Islet of Langerhans (tissue), 1 donor: ENCODE measurements at regions not wholly inside any gene's neighbourhood (a gene's known extent, or its start where the extent isn't known, plus 50 kb on each side); places are given as distances from the start of the nearest gene placed in this dataset.

Experiments
- FAIRE-seq: peaks from one replicate; lab custom pipeline; 2011; peaks lifted over from hg19 to GRCh38; lab: Jason Lieb, UNC

GRCh38 chr2:18828296-18828695 lies 238.9 kb upstream of the NT5C1B start:
- FAIRE-seq, result no peak

GRCh38 chr2:18825838-18826237 lies 236.5 kb upstream of the NT5C1B start:
- FAIRE-seq, result no peak

DNA sequence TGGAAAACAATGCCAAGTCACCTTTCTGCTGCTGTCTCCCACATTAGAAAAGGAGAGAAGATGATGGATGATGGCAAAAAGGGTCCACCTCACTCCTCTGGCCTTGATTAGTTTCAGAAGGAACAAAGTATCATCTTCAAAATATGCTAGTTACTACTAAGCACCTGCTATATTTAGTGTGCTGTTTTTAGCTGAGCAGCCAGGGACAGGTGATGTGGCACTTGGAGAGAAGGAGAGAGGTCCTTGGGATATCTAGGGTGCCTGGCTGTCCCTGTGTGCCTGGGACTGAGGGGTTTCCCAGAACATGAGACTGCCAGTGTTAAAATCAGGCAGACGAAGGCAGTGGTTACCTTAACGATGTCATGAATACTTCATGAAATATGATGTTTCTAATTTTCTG lies 235.5 kb upstream of the NT5C1B start:
- FAIRE-seq, result no peak

GRCh38 chr2:18824325-18824790 lies 235.0 kb upstream of the NT5C1B start:
- no peak for FAIRE-seq

DNA sequence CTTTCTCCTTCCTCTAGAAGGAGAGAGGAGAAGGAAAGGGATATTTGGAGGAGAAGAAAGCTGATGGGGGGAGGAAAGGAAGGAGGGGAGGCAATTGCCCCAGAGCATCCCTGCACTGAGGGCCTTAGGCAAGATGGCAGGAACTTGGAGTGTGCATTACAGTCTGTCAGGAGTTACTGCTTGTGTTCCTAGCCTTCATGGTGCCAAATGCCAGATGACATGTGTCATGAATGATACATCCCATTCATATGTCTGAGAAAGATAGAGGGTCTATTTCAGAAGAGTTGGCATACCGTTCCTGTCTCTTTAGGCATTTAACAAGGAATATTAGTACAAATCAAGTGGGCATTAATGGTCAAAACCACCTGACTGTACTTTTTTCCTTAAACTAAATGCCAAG lies 232.1 kb upstream of the NT5C1B start:
- no peak for FAIRE-seq

DNA sequence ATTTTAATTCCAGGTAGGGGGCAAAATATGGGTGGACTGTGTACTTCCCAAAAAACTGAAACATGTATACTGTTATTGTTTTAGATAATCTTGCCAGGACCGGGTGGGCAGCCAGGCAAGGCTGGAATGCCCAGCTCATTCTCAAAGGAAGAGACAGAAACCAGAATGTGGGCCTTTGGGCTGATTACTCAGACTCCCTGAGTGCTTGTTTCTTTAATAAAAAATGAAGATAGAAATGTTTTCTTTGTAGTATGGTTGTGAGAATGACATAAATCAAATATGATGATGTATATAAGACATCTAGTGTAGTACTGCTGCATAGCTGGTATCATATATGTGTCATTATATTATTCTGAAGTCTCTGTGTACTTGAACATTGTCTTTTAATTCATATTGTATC lies 231.6 kb upstream of the NT5C1B start:
- FAIRE-seq, result no peak

GRCh38 chr2:18819566-18819965 lies 230.2 kb upstream of the NT5C1B start:
- no peak for FAIRE-seq

DNA sequence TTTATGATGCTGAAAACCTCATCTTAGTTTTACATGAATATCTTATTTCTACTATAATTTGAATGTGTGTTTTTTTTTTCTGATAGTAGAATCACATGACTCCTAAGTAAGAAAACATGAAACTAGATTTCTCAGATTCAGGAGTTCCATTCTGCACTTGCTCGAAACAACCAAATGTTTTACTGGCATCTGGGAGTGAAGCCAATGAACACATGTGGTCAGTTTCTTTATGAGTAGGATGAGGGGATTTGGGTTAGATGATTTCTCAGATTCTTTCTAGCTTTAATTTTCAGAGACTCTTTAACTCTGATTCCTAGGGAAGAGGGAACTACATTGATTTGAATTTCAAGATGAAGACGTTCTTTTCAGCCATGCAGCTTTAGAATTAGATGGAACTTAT lies 225.0 kb upstream of the NT5C1B start:
- no peak for FAIRE-seq

GRCh38 chr2:18804536-18804935 lies 215.2 kb upstream of the NT5C1B start:
- no peak for FAIRE-seq

GRCh38 chr2:18803141-18803939 lies 214.0 kb upstream of the NT5C1B start:
- no peak for FAIRE-seq

DNA sequence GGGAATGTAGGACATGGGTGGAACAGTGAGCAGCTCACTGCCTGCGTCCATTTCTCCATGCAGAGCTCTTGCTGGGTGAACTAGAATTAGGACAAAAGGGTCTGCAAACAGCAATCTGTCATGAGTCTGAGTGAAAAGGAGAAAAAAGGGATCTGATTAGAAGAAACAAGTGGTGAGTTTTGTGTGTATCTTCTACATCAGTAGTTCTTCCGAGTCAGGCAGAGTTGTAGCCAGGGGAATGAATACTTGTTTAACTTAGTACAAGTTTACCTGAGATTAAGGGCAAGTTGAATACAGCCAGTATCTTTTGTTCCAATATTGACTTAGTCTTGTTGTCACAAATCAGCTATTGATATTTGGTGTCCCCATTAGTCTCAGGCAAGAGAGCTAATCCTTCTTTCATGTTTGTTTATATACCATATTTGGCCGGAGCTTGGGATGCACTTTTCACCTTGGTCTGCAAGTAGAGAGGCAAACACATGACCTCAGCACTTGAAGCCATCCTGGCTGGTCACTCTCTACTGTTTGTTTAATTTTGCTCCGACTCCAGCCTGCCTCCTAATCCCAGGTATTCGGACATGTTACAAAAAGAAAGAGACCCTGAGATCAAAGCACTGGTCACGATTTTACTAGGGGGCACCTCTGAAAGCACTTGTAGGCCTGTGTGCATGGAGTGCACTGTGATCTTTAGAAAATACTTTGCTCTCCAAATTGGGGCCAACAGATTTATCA lies 211.0 kb upstream of the NT5C1B start:
- peak; percentile 13 for FAIRE-seq

DNA sequence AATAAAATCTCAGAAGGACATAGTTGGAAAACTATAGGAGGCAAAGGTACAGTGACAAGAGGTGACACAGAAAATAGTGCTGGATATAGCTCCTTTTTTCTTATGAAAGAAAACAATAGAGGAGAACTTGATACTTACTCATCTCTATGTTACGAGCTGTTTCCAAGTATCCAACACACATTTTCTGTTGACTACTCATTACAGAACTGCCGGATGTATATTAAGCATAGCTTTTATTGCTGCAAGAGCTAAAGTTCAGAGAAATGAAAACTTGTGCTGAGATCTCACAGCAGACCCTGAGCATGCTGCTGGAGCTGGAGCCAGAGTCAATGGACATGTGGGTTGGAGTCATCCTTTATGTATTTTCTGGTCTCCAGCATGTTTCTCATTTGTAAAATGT lies 210.0 kb upstream of the NT5C1B start:
- no peak for FAIRE-seq

- no peak for FAIRE-seq
Observed at GRCh38 chr2:18797133-18797845, 207.9 kb upstream of the NT5C1B start.

GRCh38 chr2:18795906-18796305 lies 206.5 kb upstream of the NT5C1B start:
- FAIRE-seq, result no peak

DNA sequence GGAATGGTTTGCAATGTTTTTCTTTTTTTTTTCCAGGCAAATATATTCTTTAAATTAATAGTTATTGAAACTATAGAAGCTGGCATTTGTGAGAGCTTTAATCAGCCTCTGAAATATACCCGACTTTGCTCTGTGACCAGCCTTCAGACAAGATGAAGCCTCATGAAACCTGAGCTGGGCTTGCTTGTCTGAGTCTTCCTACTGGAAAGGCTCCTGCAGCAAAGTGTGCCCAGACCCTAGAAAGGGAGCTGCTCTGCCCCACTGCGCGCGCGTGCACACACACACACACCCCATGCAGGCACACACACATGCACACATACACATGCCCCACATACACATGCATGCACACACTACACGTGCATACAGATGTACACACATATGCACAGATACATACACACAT lies 203.3 kb upstream of the NT5C1B start:
- FAIRE-seq, result no peak

DNA sequence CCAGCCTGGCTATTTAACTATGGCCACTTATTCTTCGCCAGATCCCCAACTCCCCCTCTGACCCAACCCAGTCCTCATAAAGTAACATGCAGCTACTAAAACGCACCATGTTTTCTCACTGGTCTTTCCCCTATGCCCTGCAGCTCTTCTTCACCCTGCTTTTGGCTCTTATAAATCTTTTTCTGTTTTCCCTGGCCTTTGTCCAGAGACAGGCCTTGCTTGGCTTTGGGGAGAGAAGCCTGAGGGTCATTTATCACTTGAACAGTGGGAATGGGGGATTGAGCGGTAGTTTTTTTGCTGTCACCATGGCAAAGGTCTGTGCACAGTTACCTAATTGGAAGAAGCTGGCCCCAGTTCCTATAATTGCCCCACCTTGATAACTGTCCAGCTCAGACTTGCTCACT lies 202.9 kb upstream of the NT5C1B start:
- no peak for FAIRE-seq

DNA sequence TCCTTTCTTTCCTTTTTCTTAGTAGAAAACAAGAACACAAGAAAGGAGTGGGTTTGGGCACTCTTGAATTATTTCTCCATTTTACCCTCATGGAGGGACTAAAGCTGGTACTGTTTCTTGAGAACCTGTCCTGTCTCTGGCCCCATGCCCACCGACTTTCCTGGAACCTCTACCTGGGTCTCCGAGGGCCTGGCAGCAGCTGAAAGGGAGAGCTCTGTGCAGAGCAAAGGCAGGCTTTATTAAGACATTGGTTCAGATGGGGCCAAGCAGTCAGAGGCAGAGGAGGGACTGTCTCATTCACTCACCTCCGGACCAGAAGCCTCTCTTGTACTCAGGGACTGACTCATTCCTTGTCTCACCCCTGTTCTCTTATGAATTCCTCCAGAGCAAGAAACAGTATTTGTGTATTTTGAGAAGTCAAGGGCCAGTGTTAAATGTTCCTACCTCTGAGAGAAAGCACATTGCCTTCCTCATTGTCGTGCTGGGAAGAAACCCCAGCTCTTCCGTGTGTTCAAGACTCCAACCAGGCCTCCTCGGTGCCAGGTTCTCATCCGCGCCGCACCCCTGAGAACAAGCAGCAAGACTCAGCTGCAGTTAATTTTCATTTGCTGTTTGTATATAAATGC lies 201.9 kb upstream of the NT5C1B start:
- no peak for FAIRE-seq

- FAIRE-seq, result no peak
Observed at GRCh38 chr2:18790509-18791171, 201.3 kb upstream of the NT5C1B start.

DNA sequence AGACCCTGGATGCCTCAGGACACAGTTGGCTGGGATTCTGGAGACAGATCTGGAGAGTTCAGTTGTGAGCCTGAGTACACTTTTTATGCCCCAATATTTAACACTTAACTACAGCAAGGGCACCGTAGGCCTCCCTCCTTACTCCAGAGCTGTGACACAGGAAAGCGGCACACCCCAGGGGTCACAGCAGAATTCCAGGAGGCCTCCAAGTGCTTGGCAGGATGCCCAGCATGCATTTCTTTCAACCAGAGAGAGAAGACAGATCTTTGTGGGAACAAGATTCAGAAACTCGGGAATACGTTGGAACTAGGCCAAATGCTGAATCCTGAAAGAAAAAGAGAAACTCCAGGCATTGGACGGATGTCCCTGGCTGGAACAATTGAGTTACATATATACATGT lies 199.2 kb upstream of the NT5C1B start:
- no peak for FAIRE-seq

DNA sequence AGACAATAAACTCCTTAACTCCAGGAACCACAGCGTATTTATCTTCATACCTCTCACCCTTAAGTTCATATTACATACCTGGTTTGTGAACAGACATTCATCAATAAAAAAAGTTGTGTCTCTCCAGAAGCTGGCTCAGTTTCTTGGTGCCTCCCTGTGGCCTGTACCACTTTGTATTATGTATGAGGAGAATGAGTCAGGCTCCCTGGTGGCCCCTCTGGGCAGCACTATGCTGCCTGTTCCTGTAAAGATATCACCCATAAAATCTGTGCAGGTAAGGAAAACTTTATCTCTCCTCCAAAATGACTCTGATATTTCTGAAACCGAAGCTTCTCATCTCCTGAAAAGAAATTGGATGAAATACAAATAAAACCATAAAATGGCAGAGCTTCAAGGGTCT lies 198.4 kb upstream of the NT5C1B start:
- FAIRE-seq, result no peak

GRCh38 chr2:18784245-18784644 lies 194.9 kb upstream of the NT5C1B start:
- FAIRE-seq, result no peak
